GM19463 (cell line): ENCODE measurements at regions not wholly inside any gene's neighbourhood (a gene's known extent, or its start where the extent isn't known, plus 50 kb on each side); places are given as distances from the start of the nearest gene placed in this dataset.
"Not testable (repeated sequence)": the region's sequence is repeated elsewhere in the genome, so short reads cannot be mapped to it uniquely, and the experiment has no call there.

Experiments
- ATAC-seq: cut with Tn5 transposase; IDR thresholded peaks from one replicate; pipeline ENCODE4 v1.9.1; 2021; ENCODE audit warnings: mild to moderate bottlenecking, moderate library complexity; ENCODE audit not compliant: unreplicated experiment

DNA sequence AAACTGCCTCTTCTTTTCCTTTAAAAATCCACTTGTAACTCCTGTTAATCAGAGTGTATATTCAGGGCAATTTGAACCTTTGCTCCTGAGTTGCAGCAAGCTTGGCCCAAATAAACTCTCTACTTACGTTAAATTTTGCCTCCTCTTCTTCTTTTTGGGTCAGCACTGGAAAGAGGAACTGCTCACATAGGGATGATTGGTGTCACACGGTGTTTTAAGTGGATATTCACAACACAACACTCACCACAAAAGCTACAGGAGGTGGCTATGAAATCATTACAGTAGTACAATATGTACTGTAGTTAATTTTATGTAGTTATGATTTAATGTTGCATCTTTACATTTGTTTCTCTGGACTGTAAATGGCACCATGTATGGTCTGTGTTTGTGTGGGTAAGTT lies 96.8 kb upstream of the DOCK9 start:
- ATAC-seq = no peak

DNA sequence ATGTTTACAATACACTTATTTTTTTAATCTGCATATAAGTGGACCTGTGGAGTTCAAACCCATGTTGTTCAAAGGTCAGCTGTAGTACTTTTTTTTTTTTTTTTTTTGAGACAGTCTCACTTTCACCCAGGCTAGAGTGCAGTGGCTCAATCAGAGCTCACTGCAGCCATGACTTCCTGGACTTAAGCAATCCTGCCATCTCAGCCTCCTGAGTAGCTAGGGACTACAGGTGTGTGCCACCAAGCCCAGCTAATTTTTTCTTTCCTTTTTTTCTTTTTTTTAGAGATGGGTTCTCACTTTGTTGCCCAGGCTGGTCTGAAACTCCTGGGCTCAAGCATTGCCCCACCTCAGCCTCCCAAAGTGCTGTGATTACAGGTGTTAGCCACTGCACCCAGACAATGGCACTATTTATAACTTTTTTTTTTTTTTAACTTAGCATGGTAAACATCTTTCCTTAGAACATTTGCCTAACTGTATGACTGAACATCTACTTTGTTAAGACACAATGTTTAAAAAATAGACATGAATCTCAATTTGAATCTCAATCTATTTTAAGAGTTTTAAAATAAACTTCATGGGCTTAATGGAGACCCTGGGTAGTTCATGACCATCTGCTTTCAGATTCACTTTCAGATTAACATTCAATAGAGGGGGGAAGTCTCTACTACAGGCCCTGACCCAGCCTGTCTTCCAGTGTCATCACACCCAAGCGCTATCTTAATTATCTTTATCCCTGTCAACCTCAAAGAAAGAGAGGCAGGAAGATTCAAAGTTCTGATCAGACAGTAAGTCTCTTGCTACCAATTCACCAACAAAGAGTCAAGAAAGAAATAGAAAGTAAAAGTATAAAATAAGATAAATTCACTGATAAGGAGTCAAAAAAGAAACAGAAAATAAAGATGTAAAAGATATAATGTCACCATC lies 97.7 kb upstream of the DOCK9 start:
- peak; percentile 66 for ATAC-seq

DNA sequence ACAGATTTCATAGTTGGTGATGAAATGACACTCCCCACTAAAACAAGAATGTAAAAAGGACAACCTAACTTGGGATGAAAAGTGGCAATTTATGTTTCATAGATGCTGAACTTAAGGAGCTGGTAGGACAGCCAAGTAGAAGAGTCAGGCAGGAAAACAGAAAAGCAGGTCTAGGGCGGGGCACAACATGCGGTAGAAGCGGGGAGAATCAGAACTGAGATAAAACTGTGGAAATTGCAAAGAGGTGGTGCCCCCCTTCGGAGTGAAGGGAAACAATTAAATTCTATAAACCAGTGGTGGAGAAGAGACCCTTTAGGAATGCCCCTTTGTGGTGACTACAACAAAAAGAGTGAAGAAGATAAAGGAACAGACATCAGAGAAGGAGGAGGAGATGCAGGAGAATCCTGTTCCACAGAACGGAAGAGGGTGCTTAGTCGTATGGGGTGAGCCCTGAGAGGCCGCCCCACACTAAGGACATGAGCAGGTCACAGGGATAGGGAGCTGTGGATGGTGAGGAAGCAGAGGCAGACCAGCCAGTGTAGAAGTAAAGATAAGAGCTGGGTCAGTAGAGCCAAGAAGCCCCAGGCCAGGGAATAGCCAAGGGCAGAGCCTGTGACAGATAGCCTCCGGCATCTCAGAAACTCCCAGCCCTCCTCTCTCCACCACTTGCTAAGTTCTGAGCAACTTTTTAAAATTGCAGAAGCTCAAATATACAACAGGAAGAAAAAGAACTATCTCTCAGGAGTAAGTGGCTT lies 100.3 kb upstream of the DOCK9 start:
- no peak for ATAC-seq

DNA sequence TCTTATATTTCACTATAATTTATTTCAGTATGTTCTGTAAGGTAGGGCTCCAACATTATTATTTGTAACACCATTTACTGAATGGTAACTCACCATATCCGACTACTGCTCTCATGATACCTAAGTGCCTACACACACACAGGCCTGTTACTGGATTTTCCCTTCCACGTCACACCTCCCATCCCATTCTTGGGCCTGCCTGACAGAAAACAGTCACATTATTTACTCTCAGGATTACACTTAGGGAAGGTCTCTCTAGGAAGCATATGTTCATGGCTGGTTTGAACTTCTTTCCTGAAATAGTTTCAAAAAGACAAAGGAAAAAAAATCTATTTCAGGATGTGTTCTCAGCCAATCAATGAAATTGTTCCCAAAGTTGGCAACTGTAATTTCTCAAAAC lies 102.3 kb upstream of the DOCK9 start:
- ATAC-seq = no peak

DNA sequence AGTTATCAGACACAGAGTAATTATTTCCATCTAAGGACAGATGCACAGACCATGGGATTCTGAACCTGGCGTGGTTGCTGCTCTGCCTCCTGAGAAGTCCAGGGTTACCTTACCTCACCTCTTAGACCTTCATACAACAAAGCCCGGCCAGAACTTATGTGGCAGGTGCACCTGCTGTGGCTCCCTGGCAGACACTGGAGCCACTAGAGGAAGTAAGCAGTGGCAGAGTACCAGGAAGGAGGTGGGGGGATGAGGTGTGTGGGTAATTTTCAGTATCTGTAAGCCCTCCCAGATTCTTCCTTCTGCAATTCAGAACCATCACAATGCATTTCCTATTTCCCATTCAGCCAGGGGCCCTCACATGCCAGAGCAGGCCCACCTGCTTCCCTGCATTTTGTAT lies 106.1 kb upstream of the DOCK9 start:
- ATAC-seq = no peak

DNA sequence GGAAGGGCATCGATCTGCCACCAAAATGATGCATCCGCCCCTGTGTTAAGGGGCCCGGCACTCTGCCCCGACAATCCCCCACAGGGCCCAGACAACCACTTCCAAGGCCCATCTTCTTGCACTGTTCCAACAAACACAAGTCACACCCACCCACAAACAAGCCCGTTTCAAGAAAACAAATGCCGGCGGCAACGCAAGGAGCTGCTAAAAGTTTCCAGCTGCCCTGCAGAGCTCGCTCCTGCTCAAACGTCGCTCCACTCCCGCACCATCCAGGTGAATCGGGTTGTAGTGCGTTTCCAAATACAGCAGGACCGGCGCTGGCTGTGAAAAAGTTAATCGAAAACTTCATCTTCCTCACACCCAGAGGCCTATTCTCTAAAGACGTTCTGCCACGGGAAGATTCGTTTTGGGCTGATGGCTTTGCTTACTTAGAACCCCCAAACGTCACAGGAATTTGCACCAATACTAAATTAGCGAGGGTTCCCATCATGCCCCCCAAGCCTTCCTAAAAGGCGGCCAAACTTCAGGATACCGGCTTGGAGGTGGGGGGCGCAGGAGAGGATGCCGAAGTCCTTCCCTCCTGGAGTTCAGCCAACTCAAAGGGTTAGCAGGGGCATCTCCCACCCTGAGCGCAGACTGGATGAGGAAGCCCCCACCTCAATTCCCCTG lies 107.4 kb upstream of the DOCK9 start:
- no peak for ATAC-seq

DNA sequence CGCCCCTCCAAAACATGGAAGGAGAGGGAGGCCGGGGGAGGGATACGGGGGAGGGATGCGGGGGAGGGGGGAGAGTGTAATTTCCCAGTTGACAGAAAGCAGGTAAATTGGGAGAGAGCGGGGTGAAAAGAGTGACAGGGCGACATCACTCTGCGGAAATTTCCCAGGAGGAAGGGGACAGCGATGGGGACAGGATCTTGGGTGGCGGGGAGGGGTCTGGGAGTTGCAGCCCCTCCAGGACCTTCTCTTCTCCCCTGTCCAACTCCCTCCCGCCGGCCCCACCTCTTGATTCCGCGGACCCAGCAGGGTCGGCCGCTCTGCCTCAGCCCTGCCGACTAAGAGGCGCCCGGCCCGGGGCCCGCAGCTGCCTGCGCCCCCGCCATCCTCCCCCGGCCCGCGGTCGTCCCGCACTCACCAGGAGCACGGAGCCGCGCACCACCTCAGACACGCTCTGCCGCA lies 108.0 kb upstream of the DOCK9 start:
- no peak for ATAC-seq

DNA sequence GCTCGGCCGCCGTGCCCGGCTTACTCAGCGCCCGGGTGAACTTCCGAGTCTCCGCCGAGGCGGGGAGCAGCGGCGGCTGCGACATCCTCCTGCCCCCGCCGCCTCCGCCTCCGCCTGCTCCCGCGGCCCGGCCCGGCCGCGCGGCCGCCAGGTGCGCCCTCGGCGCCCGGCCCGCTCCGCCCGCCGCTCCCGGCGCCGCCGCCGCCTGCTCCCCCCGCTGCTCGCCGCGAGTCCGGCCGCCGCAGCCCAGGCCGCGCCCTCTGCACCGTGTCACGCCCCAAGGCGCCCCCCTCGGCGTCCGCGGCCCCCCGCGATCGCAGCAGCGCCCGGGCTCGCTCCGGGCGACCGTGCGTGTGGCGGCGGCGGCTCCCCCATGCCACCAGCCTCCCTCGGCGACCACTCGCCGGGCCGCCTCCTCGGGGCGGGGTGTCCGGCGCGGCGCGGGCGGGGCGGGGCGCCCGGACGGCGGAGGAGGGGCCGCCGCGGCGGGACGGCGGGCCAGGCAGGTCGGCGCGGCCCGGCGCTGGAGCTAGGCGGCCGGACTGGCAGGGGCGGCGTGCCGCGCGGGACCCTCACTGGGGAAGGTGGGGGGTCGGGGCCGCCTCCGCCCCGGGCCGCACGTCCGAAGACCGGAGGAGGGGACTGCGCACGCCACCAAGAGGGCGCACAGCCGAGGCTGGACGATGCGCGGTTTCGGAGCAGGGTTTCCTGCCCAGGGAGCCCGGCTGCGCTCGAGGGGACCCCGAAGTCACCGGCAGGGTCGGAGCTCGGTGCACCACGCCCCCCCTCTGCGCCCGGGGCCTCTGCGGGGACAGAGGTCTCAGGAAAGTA lies 108.6 kb upstream of the DOCK9 start:
- peak; percentile 37 for ATAC-seq

DNA sequence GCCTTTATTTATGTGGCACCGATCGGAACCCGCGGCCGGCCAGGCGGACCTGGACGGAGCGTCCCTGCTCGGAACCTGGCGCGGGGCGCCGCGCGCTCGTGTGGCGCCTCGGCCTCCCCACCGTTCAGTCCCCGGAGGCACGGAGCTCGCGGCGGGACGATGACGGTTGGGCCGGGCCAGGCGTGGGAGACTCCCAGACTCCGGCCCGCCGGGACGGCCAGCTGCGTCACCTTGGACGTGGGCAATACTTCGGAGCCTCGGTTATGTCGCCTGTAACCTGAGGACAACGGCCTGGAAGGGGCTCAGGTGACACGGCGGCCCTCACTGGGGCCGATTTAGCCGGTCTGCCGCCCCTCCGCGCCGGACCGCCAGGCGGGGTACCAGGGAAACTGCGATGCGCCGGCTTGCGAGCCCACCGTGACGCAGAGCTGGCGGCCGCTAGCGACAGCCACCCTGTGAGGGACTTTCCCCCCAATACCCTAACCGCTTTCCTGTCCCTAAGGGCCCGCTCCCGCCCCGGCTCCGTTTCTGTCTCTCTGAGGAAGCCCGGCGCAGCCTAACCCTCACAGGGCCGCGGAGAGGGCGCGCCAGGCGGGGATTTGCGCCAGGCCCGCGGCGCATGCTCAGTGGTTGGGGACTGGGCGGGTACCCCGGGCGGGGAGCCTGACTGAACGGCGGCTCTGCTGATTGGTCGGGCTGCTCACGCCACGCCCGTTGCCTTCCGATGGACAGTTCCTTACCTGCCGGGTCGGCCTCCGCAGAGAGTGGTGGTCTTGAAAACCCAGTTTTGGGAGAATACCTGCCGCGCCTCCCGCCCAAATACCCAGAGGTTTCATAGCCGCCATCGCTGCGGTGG lies 109.5 kb upstream of the DOCK9 start:
- ATAC-seq = peak; percentile 85

DNA sequence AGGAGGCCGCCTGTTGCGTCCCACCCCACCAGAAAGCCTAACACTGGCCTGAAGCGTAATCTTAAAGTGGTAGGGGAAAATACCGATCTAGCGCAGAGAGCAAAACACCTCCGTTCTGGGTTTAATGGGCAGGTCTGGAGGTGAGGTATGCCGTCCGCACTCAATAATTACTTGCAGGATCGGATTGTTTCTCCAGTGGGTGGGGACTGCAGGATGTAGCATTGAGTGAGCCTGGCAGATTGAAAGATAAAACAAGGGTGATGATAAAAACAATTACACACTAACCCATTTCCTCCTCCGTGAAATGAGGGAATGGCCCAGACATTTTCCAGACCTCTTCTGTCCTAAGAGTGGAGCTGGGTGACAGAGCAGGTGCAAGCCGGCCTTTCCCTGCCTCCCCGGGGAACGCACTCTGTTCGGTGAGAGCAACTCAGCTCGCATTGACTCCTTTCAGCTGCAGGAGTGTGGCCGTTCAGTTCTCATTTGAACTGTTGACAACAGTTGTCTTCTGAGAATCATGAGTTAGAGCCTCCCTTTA lies 110.2 kb upstream of the DOCK9 start:
- peak; percentile 18 for ATAC-seq

DNA sequence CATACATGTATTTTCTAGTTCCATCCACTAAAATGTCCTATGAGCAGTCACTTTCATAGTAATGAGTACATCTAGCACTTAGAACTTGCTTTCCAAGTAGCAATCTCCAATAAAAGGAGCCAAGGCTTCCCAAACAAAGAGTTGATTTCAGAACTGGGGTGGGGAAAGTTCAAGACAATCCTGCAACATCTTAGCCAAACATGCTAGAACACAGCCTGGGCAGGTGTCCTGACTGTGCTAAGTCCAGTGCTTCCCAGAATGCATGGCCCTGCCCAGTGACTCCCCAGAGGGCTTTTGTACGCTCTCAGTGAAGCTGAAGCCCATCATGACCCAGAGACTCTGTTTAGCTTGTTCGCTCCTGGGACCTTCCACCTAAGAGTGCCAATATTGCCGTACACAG lies 106.7 kb upstream of the UBAC2 start:
- ATAC-seq = no peak

DNA sequence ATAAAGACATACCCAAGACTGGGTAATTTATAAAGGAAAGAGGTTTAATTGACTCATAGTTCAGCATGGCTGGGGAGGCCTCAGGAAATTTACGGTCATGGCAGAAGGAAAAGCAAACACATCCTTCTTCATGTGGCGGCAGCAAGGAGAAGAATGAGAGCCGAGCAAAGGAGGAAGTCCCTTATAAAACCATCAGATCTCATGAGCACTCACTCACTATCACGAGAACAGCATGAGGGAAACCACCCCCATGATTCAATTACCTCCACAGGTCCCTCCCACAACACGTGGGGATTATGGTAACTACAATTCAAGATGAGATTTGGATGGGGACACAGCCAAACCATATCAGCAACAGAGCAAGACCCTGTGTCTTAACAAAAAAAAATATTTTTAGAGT lies 98.8 kb upstream of the UBAC2 start:
- not testable (repeated sequence) for ATAC-seq

DNA sequence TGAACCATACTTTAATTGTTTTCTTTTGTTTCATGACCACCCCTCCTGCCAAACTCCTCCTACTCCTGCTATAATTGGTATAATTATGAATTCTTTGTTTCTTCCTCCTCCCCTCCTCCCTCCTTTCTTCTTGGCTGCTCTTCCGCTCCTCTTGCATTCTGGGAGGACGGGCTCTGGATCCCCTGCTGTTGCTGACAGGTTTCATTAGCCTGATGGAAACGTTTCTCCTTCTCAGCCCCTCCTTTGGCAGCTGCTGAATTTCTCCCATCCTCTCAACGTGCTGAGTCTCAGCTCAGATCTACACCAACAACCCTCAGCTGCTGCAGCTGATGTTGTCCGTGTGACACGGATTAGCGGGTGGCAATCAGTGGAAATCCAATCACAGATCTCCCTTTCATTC lies 97.1 kb upstream of the UBAC2 start:
- no peak for ATAC-seq

DNA sequence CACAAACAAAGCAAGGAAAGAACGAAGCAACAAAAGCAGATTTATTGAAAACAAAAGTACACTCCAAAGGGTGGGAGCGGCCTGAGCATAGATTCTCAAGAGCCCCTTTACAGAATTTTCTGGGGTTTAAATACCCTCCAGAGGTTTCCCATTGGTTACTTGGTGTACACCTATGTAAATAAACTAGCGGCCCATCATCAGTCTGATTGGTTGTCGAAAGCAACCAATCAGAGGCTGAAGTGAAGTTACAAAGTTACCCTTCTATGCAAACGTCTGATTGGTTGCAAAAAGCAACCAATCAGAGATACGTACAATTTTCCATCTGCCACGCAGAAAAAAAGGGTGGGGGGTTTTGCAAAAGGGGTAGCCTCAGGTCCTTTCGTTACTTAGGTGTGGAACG lies 96.3 kb upstream of the UBAC2 start:
- no peak for ATAC-seq

DNA sequence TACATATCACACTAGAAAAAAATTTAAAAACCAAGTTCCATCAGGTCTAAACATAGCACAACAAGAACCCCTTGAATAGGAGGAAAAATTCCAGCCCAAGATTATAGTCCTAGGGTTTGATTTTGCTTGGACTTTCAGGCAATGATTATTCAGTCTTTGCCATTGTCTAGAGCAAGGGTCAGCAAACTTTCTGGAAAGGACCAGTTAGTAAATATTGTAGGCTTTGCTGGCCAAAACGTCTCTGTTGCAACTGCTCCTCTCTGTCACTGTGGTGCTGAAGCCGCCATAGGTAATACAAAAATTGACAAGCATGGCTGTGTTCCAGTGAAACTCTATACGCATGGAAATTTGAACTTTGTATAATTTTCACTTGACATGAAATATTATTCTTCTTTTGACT lies 95.5 kb upstream of the UBAC2 start:
- no peak for ATAC-seq

DNA sequence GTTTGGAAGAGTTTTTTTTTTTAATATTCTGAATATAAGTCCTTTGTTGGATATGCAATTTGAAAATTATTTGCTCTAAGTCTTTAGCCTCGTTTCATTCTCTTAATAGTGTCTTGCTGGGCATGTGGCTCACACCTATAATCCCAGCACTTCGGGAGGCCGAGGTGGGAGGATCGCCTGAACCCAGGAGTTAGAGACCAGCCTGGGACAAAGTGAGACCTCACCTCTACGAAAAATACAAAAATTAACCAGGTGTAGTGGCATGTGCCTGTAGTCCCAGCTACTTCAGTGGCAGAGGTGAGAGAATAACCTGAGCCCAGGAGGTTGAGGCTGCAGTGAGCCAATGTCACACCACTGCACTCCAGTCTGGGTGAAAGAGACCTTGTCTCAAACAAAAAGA lies 87.3 kb upstream of the UBAC2 start:
- ATAC-seq = no peak

DNA sequence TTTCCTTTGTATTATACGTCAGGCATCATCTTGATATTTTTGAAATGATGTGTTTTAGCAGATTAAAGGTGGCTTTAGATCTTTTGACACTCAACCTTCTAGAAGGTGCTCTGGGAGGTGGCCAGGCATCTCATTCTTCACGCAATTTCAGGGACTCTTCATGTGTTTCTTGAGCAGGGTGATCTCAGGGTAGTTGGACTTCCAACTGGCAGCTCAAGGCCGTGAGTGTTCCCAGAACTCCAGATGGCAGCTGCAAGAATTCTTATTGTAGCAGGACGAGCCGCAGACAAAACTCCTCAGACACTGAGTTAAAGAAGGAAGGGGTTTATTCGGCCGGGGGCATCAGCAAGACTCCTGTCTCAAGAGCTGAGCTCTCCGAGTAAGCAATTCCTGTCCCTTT lies 82.5 kb upstream of the UBAC2 start:
- no peak for ATAC-seq

DNA sequence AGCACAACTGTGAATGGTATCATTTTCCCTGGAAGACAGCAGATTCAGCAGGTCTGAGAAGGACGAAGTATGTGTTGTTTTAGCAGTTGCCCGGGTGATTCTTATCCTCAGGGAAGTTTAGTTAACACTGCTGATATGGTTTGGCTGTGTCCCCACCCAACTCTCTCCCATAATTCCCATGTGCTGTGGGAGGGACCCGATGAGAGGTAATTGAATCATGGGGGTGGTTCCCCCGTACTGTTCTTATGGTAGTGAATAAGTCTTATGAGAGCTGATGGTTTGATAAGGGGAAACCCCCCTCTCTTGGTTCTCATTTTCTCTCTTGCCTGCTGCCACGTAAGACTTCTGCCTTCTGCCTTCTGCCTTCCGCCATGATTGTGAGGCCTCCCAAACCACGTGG lies 81.0 kb upstream of the UBAC2 start:
- ATAC-seq = no peak

DNA sequence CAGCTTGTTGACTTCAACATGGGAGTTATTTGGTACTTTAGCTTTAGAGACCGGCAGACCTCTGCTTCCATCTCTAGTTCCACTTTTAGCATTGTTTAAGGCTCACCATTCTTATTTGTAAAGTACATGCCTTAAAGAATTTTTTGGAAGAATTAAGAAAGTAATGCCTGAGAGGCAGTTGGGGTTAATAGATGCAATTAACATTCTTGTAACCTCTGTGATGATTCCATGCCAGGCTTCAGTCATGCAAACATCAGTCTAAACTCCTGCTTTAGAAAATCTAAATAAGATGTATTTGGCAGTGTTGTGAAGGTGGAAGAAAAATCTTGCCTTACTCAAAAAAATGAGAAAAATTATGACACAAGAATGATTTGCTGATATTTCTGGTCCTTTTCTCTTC lies 79.9 kb upstream of the UBAC2 start:
- ATAC-seq = no peak

DNA sequence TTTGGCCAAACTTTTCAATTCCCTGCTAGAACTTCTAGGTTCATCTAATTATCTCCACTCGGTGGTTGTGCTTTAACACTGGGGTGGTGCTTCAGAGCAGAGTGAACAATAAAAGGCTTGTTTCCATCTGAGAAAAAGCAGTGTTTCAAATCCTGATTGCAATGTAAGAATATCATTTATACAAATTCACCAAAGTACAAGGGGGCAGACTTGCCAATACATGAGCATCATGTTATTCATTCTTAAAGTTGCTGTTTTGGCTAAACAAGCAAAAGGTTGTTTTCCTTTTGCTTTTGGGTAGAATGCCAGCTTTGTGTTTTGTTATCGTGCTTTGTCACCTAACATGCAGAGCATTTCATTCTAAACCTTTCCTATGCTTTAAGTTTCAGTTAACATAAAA lies 78.5 kb upstream of the UBAC2 start:
- no peak for ATAC-seq
